GM18861 (cell line): ENCODE measurements at regions not wholly inside any gene's neighbourhood (a gene's known extent, or its start where the extent isn't known, plus 50 kb on each side); places are given as distances from the start of the nearest gene placed in this dataset.
"Not testable (repeated sequence)": the region's sequence is repeated elsewhere in the genome, so short reads cannot be mapped to it uniquely, and the experiment has no call there.

Experiments
- ATAC-seq: cut with Tn5 transposase; IDR thresholded peaks from one replicate; pipeline ENCODE4 v1.9.1; 2021; ENCODE audit not compliant: unreplicated experiment

DNA sequence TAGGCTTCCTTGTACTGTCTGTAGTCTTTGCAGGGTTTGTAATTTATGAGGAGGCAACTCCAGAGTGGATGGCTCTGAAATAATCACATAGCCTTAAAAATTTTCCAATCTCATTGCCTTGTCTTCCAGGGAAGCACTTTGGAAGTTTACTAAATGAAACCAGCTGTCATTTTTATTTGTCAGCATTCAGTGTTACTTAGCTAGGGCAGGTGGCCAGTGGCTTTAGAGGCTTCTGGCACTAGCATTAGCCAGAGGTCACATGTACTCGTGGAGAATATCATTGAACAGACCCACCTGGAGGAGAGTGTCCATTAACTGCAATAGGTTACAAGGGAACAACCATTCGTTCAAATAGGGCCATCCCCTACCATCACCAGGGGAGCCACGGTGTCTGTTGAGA is 160.3 kb upstream of the SLC28A3 start:
- ATAC-seq, result no peak

DNA sequence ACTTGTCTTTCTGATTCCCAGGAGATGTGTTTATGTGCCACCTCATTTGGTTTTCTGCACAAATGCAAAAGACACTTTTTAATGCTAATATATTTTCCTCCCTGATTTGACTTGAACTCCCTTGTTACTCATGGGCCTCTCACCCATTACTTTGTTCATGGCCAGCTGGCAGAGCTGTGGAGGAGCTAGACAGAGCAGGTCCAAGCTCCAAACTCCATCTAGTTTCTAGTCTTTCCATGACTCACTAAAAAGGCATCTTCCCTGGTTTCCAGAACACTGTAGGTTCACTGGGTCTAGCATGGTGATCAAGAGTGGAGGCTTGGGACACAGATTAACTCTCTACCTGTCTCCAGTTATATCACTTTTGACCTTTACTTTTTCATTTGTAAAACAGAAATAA is 161.0 kb upstream of the SLC28A3 start:
- ATAC-seq, result no peak

DNA sequence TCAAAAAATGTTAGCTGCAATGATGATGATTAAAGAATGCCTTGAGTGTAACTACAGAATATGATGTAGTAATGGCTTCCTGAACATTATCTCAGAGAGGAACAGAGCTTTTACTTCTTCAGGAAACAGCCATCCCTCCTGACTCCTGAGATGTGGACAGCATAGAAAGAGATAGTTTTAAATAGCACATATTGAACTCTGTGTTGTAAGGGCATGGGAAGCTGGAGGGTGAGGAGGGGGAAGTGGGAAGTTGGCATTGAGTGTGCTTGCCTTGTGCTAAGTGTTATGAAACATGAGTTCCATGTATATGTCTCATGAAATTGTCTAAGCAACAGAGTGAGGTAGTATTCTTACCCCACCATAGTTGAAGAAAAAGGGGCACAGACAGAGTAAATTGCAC is 161.5 kb upstream of the SLC28A3 start:
- no peak for ATAC-seq

DNA sequence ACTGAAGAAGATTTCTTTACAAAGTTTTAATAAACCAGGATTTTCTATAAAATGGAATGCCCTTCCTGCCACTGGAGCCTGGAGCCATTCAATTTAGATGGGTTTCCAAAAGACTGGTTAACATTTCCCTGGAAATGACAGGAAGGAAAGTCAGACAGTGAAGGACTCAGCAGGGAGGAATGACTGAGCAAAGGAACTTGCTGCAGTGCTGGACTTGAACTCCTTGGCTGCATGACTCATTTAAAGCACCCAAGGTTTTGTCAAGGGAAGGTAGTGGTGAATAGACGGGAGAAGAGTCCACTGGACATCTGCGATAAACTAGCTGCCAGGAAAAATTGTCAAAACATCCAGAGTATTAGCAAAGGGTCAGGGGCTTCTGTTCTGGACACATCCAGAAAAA is 163.8 kb upstream of the SLC28A3 start:
- no peak for ATAC-seq

DNA sequence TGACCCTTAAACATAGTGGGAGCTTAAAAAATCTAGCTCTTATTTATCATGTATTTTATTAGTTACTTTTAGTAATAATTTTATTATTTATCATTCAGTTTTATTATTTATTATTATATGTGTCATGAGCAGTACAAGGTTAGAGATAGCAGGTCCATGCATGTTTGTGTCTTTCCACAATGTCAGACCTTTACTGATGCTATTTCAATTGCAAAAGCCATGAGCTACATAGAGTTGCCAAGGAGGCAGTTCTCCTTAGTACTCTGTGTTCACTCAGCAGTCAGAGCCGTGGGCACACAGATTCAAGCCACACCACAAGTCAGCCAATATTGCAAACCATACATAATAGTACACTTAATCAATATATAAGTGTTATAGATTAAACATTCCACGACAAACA is 157.9 kb upstream of the NTRK2 start:
- no peak for ATAC-seq

DNA sequence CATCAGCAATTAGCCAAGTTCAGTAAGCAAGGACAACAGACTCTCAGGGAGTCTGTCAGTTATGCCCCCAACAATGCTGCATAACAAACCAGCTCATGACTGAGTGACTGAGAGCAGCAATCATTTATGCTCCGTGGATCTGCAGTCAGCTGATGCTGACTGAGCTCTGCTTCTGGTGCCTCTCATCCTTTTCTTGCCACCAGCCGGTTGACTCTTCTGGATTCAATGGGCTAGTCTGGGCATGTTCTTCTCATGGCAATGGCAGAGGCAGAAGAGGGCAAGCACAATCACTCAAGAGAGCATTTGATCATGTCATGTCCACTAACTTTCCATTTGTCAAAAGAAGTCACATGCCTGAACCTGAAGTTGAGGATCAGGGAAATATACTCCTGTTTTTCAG is 157.0 kb upstream of the NTRK2 start:
- no peak for ATAC-seq

DNA sequence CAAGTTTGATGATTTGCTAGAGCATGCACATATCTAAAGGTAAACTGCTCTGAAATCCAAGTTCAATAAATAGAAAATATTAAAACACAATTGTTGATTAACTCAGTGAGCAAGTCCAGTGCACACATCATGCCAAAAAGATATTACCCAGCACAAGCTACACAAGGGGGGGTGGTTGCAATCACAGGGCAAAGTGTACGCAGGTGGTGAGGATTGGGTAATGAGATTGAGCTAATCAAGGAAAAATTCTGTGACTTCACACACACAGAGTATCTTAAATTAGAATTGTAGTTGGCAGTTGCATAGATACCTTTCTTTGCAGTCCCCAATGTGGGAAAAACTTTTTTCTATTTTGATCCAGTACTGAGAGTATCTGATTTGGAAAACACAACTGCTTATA is 156.1 kb upstream of the NTRK2 start:
- no peak for ATAC-seq

DNA sequence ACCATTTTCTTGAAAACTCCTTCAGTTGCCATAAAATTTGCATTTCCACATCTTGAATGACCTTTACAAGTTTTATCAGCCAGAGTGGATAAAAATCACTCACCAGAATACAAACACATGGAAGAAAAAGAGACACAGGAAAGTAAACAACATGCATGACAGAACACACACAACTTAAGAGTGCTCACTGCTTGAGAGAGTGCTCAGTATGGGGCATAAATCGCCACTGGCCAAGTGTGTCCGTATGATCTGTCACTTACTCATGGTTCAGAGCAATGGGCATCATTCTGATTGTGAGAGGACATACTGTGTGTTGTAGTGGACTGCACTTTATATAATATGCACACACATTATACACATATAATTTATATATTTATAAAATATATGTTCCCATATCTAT is 155.6 kb upstream of the NTRK2 start:
- no peak for ATAC-seq

DNA sequence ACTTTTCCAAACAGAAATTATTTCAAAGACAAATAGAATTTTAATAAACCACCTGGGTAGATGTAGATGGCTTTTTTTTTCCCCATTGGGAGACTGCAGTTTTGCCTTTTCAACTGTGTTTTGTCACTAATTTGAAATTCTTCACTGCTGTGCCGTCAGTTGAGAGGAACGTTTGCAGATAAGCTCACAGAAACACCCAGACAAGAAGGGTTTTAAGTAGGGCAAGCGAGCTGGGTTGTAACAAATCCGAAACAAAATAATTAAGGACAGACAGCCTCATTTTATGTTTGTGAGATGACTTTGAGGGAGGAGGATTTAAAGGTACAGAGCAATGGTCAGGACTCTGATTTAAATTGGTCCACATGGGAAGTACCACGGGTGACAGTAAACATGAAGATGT is 155.1 kb upstream of the NTRK2 start:
- no peak for ATAC-seq

DNA sequence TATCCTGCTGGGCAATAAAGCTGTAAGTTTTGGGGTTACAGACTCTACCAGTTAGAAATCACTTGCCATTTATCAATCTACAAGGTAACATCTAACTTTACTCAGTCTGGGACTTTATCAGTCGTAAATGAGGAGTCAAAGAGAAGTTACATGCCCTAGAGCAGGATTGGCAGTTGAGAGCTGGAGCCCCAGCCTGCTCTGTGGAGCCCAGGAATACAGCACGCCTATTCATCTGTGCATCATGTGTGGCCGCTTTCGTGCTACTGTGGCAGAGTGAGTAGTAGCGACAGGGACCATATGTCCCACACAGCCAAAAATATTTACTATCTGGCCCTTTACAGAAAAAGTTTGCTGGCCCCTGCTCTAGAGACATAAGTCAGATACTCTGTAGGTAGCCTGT is 152.5 kb upstream of the NTRK2 start:
- ATAC-seq, result no peak

DNA sequence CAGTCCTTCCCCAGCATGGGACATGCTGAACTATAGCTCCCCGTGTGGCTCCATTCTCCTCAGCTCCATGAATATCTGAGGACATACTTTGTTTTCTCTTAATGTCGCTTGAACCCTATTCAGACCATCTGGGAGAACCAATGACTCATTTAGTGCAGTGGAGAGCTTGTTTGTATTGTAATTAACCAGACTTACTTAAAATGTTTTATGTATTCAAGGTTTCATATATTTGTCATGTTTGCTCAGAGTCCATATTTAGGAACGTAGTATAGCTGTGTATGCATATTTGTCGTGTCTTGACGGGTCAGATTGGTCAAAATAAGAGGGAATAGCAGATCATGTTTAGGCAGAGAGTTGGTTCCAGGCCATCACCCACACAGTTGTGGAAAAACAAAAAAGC is 150.1 kb upstream of the NTRK2 start:
- ATAC-seq, result no peak

DNA sequence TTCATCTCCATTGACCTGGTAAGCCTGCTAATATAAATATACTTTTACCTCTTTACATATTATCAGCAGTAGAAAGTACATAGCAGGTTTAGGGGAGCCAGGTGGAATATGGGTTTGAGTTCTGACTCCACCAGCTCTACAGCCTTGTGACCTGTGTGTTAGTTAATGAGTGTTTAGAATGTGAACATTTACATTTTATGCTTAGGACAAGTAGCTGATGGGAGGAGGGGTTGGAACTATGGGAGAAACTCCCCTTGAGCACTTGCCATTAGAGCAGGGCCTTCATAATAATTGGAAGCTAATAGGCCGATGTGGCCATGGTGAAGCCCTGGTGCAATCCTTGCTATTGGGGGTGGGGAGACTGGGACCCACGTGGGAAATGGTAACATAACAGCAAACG is 148.3 kb upstream of the NTRK2 start:
- ATAC-seq, result no peak

DNA sequence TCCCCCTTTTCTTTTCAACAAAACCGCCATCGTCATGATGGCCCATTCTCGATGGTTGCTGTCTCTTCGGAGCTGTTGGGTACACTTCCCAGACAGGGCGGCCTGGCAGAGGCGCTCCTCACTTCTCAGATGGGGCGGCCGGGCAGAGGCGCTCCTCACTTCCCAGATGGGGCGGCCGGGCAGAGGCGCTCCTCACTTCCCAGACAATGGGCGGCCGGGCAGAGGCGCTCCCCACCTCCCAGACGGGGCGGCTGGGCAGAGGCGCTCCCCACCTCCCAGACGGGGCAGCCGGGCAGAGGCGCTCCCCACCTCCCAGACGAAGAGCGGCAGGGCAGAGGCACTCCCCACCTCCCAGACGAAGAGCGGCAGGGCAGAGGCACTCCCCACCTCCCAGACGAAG is 143.3 kb upstream of the NTRK2 start:
- not testable (repeated sequence) for ATAC-seq

DNA sequence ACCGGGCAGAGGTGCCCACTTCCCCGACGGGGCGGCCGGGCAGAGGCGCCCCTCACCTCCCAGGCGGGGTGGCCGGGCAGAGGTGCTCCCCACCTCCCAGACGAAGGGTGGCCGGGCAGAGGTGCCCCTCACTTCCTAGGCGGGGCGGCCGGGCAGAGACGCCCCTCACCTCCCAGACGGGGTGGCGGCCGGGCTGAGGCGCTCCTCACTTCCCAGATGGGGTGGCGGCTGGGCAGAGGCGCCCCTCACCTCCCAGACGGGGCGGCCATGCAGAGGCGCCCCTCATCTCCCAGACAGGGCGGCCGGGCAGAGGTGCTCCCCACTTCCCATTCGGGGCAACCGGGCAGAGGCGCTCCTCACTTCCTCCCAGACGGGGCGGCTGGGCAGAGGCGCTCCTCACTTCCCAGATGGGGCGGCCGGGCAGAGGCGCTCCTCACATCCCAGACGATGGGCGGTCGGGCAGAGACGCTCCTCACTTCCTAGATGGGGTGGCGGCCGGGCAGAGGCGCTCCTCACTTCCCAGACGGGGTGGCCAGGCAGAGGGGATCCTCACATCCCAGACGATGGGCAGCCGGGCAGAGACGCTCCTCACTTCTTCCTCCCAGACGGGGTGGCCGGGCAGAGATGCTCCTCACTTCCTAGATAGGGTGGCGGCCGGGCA is 142.3 kb upstream of the NTRK2 start:
- not testable (repeated sequence) for ATAC-seq

DNA sequence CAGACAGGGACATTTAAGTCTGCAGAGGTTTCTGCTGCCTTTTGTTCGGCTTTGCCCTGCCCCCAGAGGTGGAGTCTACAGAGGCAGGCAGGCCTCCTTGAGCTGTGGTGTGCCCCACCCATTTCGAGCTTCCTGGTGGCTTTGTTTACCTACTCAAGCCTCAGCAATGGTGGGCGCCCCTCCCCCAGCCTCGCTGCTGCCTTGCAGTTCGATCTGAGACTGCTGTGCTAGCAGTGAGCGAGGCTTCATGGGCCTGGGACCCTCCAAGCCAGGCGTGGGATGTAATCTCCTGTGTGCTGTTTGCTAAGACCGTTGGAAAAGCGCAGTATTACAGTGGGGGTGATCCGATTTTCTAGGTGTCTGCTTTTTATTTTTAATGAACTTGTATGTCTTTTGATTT is 133.6 kb upstream of the NTRK2 start:
- not testable (repeated sequence) for ATAC-seq

DNA sequence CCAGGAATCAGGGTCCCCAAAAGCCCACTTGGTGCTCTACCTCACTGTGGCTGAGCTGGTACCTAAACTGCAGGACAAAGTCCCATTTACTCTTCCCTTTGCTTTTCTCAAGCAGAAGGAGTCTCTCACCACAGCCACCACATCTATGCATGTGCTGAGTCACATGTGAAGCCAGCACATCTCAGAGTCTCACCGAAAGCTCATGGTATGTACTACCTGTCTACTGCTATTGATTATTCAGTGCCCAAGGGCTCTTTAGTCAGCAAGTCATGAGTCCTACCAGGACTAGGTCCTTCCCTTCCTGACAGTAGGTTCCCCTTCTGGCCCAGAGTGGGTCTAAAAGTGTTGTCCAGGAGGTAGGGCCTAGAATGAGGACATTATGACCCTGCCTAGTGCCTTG is 130.7 kb upstream of the NTRK2 start:
- ATAC-seq, result no peak

DNA sequence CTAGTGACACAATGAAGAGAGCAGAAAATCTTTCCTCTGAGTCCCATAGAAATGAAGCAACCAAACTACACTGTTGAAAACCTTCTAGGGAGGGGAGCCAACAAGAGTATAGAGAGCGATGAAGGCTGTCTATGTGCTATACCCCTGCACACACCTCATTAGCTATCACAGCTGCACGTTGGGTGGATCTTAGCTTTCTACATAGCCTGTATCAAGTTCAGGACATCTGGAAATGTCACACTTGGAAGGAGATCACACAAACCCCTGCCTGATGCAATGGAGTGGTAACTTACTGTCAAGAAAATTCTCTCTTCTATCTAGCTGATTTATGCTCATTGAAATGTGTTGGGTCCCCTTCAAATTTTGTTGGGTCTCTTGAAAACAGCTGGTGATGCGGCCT is 127.0 kb upstream of the NTRK2 start:
- no peak for ATAC-seq

DNA sequence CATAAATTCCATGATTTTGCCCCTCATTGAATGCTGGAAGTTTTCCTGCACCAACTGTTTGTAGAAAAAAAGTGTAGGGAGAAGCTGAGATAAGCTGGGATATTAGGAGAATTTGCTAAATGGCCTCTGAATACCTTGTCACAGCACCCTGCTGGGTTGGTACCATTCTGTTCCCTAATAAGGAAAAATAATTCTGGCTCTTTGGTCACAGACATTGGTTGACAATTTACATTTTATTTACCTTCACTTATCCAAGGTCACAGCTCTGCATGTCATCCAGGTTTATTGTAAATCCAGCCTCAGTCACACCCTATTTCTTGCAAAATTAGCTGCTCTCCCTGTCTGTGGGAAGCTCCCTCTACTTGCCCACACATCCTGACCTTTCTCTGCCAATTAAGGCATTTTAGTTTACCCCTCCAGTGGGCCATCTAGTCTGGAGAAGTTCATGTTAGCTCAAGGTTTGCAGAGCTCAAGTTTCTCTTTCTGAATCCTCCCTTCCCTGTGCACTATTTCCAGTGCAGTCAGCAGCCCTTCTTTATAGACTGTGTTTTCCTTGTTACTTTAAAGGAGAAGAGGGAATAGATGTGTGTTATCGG is 115.4 kb upstream of the NTRK2 start:
- no peak for ATAC-seq

DNA sequence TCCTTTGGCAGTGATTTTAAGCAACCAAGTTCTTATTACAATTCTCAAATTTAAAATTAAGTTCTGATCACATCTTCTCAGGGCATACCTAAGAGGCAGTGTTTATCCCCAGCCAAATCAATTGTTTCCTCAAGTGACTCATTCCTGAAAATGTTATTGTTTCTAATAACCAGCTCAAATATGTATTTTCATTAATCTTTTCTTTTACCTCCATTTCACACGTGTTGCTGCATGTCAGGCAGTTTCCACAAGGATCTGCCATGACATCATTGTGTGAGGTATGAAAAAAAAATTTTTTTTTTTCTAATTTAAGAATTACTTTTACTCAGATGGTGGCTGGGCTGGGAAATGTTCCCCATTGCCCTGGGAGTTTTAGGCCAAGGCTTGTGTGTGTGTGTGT is 113.0 kb upstream of the NTRK2 start:
- ATAC-seq, result no peak

DNA sequence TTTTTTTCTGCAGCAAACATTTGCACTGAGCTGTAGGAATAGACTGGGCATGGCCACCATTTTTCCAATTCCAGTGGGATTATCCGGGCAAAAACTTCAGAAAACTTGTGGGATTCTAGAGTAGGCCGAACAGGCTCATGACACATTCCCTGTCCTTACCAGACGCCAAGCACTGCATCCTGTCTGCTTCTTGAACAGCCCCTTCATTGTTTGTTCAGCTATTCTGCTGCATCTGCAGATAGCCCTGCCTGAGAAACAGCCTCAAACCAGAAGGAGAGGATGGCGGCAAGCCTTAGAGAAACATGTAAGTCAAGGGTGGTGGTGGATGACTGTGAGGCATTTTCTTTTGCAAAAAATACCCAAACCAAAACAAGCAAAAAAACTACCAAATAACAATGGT is 111.8 kb upstream of the NTRK2 start:
- no peak for ATAC-seq

DNA sequence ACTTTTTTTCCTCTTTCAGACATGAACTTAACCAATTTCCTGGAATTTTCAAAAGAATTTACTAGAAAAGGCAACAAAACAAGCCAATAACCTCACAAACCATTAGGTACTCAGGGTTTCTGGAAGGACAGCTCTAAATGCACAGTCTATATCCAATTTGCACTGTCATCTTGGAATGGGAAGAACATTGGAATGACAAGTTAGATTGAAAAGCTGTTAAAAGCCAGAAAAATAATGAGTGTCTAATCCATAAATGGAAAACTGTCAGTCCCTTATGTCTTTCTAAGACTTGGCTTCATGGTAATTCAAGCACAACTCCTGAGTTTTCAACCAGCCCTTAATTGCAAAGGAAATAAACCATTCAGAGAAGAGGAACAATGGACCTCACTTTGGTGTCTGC is 105.8 kb upstream of the NTRK2 start:
- no peak for ATAC-seq

DNA sequence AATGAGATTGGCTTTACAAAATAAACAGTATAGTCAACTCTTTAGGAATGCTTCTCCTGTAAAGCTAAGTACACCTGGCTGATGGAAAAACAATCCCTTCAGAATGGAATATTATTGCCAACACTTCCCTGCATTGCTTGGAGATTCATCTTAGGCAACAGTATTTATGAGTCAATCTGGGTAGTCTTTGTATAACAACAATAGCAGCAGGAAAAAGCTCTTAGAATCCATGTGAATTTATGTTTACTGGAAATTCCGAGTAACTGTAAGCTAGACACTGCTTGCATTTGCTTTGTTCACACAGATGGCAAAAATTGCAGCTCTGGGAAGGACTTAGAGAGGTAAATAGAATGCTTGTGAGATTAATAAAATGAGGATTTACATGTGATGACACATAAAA is 101.7 kb upstream of the NTRK2 start:
- no peak for ATAC-seq

DNA sequence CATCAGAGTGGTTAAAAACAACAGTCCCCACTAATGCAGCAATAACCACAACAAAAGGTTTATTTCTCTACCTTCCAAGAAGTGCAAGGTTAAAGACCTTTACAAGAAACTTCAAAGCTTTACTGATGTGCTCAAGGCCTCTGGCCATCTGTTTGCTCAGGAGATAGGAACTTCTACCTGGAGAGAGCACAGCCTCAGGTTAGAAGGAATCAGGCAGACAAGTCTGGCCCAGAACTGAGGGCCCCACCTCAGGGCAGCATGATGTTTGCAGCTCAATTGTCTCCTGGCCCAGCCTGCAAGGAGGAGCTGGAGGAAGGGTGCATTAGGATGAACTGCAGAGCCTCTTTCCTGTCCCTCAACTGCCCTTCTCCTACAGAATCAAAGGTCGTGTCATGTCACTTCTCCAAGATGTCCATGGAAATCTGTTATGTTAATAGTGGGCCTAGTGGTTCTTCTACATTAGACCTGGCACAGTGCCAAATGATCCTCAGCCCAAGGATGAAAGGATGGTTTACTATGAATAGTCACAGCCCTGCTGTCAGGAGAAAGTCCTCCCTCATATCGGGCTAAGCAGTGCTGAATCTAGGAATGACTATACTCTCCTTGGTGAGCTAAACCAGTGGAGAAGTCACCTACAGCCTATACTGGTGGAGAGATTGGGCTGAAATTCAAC is 98.9 kb upstream of the NTRK2 start:
- ATAC-seq, result no peak
